ENCODE measurements at regions not wholly inside any gene's neighbourhood (a gene's known extent, or its start where the extent isn't known, plus 50 kb on each side); places are given as distances from the start of the nearest gene placed in this dataset.
A peak's percentile ranks its signal among the peaks of the same experiment; 100 is the strongest.

GRCh38 chr10:108421266-108421665, 1256.8 kb upstream of the SORCS1 start:
- no peak for DNase-seq (ENCODE audit: low spot score)

DNA sequence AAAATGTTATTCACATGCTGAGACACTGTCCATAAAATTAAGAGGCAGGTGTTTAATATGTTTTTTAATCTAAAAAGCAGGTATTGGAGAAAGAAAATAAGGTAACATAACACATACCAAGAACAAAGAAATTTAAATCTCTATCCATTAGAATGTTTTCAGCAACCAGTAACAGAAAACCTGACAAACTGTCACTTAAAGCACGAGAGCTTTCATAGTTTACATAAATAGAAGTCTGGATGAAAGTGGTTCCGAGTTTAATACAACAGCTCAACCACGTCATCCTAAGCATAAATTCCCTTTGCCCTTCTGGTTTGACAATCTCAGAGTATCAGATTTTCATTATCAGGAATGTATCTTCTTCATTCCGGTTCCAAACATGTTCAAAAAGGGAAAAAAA, 1249.4 kb upstream of the SORCS1 start:
- DNase-seq (ENCODE audit: low spot score): no peak

DNA sequence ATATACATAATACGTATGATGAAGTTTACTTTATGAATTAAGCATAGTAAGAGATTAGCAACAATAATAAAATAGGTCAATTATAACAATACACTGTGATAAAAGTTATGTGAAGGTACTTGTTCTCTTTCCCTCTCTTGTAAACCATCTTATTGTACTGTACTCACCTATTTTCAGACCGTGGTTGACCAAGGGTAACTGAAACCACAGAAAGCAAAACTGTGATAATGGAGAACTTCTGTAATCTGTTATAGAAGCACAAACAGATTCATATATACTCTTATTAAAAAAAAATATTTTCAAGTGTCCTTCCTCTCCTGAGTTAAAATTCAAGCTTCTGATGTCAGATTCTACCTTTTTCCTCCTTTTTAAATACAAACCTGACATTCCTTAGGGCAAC, 1247.8 kb upstream of the SORCS1 start:
- DNase-seq (ENCODE audit: low spot score): no peak

- DNase-seq (ENCODE audit: low spot score): no peak
Observed at GRCh38 chr10:108411894-108412293, 1247.4 kb upstream of the SORCS1 start.

GRCh38 chr10:108411206-108411605, 1246.7 kb upstream of the SORCS1 start:
- no peak for DNase-seq (ENCODE audit: low spot score)

DNA sequence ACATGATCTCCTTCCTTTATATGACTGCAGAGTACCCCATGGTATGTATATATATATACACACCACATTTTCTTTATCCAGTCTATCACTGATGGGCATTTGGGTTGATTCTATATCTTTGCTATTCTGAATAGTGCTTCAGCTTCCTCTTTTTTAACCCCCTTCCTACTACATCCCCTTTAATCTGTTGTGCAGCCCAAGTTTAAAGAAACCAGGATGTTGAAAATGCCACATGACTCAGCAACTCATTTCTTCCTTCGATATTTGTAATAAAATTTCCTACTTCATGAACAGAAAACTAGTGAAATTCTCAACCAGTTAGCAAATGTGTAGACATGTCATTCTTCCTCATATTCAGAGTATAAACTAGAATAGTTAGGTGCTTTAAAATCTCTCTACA, 1245.7 kb upstream of the SORCS1 start:
- DNase-seq (ENCODE audit: low spot score): no peak

DNA sequence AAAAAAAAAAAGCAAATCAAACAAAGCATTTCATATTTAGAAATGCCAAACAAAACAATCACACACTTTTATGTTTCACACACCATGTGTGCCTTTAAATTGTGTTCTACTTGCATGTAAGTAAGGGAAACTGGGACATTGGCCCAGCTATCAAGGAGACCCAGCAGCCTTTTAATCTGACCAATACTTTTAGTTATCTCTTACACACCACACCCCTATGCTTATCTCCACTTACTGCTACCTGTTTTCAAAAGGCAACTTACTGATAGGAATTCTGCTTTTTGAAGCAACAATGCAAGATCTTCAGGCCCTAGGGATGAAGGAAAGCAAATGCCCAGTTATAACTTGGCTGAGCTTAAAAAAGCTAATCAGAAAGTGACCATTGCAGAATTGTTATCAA, 1244.8 kb upstream of the SORCS1 start:
- DNase-seq (ENCODE audit: low spot score): no peak

DNA sequence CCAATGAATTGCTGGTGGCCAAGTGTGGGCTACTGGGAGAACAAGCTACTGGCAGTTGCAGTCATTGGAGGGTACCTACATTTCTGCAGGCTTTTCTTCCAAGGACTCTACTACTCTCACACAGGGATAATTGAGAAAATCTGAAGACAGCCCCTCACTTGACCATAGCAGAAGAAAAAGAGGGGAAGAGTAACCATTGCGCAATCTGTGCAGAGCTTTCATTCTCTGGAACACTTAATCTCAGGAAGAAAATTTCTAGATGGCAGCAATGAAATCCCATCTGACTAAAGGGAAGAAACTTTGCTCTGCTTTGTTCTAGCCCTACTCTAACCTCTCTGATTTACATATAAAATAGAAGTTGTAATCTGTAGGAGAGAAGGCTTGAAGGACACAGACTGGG, 1239.6 kb upstream of the SORCS1 start:
- DNase-seq (ENCODE audit: low spot score): no peak

- no peak for DNase-seq (ENCODE audit: low spot score)
Observed at GRCh38 chr10:108399465-108399864, 1235.0 kb upstream of the SORCS1 start.

GRCh38 chr10:108393089-108393488, 1228.6 kb upstream of the SORCS1 start:
- no peak for DNase-seq (ENCODE audit: low spot score)

DNA sequence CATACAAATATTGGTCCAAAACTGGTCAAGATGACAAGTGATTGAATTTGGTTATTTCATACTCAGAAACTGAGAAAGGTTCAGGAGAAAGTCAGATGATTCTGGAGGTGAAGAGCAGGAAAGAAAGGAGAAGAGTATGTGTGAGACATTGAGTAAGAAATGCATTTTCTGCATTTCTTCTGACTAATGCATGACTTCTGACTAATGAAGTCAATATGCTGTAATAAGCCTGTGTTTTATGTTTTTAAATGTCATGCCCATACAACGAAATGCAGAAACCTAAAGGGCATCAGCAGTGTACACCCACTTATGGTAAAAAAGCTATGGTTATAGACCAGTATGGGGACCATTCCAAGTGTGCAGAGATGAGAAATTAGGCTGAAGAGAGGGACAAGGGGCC, 1227.8 kb upstream of the SORCS1 start:
- DNase-seq (ENCODE audit: low spot score): no peak

- no peak for DNase-seq (ENCODE audit: low spot score)
Observed at GRCh38 chr10:108388706-108389105, 1224.2 kb upstream of the SORCS1 start.

DNA sequence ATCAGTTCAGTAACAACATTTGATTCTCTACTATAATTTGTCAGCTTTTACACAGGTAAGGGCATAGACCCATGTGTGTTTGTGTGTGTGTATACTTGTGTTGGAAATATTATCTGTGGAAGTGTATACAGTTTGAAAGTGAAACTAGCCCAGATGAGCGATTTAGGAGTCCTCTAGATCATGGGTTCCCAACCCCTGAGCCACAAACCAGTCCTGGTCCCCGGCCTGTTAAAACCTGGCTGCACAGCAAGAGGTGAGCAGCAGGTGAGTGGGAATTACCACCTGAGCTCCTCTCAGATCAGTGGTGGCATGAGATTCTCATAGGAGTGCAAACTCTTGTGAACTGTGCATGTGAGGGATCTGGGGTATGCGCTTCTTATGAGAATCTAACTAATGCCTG, 1221.5 kb upstream of the SORCS1 start:
- DNase-seq (ENCODE audit: low spot score): no peak

DNA sequence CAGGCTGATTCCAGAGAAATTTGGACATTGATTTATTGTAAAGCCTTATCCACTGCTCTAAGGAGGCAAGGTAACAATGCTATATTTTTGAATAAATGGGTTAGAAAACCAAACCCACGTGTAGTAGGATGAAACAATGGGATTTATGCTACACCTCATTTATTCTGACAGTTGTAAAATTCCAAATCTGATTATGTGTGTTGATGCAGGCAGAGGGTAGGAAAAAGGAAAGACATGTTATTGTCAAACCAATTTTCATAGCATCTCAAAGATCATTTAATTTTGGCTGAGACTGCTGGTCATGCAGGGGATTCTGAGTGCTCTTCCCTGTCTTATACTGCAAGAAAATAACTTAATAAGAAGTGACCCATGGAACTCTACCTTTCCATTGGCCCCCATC, 1219.9 kb upstream of the SORCS1 start:
- DNase-seq (ENCODE audit: low spot score): no peak

GRCh38 chr10:108378779-108379178, 1214.3 kb upstream of the SORCS1 start:
- DNase-seq (ENCODE audit: low spot score): no peak

DNA sequence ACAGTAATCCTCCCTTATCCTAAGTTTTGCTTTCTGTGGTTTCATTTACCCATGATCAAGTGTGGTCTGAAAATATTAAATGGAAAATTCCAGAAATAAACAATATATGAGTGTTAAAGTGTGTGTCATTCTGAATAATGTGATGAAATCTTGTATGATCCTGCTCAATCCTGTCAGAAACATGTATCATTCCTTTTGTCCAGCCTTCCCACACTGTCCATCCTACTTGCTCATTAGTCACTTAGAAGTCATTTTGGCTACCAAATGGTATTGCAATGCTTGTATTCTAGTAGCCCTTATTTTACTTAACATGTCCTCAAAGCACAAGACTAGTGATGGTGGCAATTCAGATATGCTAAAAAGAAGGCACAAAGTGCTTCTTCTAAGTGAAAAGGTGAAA, 1211.2 kb upstream of the SORCS1 start:
- DNase-seq (ENCODE audit: low spot score): no peak

- DNase-seq (ENCODE audit: low spot score): no peak
Observed at GRCh38 chr10:108374991-108375390, 1210.5 kb upstream of the SORCS1 start.

GRCh38 chr10:108365541-108365940, 1201.0 kb upstream of the SORCS1 start:
- DNase-seq (ENCODE audit: low spot score): no peak

- DNase-seq (ENCODE audit: low spot score): no peak
Observed at GRCh38 chr10:108363576-108363975, 1199.1 kb upstream of the SORCS1 start.

- DNase-seq (ENCODE audit: low spot score): no peak
Observed at GRCh38 chr10:108362961-108363360, 1198.5 kb upstream of the SORCS1 start.

- peak; percentile 9 for DNase-seq (ENCODE audit: low spot score)
Observed at GRCh38 chr10:108362296-108362695, 1197.8 kb upstream of the SORCS1 start.

DNA sequence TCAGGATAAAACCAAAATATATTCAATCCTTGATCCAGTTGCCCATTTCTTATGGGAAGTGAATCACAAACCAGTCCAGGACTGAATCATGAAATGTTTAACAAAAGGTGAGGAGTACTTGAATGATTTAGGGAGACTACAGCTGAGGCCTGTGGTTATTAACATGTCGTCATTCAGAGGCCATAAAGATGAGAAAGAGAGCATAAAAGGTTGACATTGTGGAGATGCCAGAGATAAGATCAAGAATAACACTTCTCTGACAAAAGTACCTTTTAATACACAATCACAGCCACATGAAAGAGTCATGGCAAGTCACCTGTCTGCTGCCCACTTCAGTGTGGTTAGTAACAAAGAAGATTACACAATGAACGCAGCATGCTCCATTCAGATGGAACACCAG, 1195.7 kb upstream of the SORCS1 start:
- DNase-seq (ENCODE audit: low spot score): no peak

- no peak for DNase-seq (ENCODE audit: low spot score)
Observed at GRCh38 chr10:108358912-108359311, 1194.4 kb upstream of the SORCS1 start.

DNA sequence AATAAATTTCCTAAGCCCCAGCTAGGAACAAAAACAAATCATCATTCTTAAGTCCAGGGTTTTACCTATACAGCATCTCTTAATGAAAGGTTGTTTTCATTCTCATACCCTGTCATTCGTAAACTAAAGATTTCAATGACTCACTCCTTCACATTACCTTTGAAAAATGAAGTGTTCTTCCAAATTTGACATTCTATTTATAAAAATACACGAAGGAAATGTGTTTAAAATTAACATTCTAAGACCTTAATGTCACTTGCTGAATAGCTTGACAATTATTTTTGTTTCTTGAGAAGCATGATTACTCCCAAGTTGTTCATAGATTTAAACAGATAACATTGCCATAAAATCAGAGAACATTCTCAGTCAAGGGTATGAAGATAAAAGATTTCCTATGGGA, 1188.3 kb upstream of the SORCS1 start:
- no peak for DNase-seq (ENCODE audit: low spot score)

DNA sequence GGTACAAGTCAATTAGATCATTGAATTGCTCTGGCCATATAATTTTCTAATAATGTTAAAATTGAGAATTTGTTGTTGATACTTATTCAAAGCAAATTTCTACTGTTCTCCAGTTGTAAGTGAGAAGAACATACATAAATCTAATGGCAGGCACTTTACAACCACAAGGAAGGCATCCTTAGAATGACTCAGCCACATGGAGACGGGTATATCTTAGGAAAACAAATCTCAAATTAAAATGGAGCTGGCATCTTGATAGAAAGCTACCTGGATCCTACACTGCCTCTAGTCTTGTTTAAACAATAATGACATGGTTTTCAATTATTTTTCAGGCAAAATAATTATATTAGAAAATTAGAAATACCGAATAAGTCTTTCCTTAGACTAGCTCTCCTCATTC, 1183.7 kb upstream of the SORCS1 start:
- no peak for DNase-seq (ENCODE audit: low spot score)

Measured in hematopoietic multipotent progenitor cell treated with erythropoietin and hydrocortisone succinate and interleukin-3 and kit ligand, for 15 days (in vitro differentiated cells).